GM23338 (cell line): ENCODE measurements at regions not wholly inside any gene's neighbourhood (a gene's known extent, or its start where the extent isn't known, plus 50 kb on each side); places are given as distances from the start of the nearest gene placed in this dataset.

ENCODE experiments used
- ATAC-seq: fragments of 200-7000 bp; cut with Tn5 transposase; 3 replicates; pipeline ENCODE4 v1.9.1; 2020
- DNase-seq: peaks from one replicate; pipeline ENCODE4 v3.0.0-alpha.2; 2015; ENCODE audit warnings: low spot score
- H2AFZ ChIP-seq: fragments of 200-600 bp; sonication (generic); 2 replicates; pipeline ENCODE4 v1.8.0; 2016; ENCODE audit warnings: antibody characterized with exemption, mild to moderate bottlenecking, moderate library complexity
- H3F3A ChIP-seq: fragments of 200-600 bp; sonication (generic); replicated peaks from 2 replicates; pipeline ENCODE4 v1.8.0; 2017; ENCODE audit warnings: antibody characterized with exemption, mixed run types, low read depth
- H3K27ac ChIP-seq: fragments of 200-600 bp; sonication (generic); 2 replicates; pipeline ENCODE4 v1.6.1; 2016; ENCODE audit warnings: low read depth
- H3K27me3 ChIP-seq: fragments of 200-600 bp; sonication (generic); 2 replicates; pipeline ENCODE4 v1.8.0; 2016; ENCODE audit warnings: mild to moderate bottlenecking, mixed run types, moderate library complexity; ENCODE audit not compliant: insufficient read depth
- H3K36me3 ChIP-seq: fragments of 200-600 bp; sonication (generic); 2 replicates; pipeline ENCODE4 v1.8.0; 2016; ENCODE audit warnings: mild to moderate bottlenecking; ENCODE audit not compliant: insufficient read depth
- H3K4me1 ChIP-seq: fragments of 200-600 bp; sonication (generic); 2 replicates; pipeline ENCODE4 v1.8.0; 2016; ENCODE audit warnings: mild to moderate bottlenecking, moderate library complexity; ENCODE audit not compliant: insufficient read depth
- H3K4me2 ChIP-seq: fragments of 200-600 bp; sonication (generic); 2 replicates; pipeline ENCODE4 v1.7.1; 2017; ENCODE audit warnings: mixed run types
- H3K4me3 ChIP-seq: fragments of 200-600 bp; sonication (generic); 2 replicates; pipeline ENCODE4 v1.6.1; 2016; ENCODE audit warnings: mixed run types
- H3K79me2 ChIP-seq: fragments of 200-600 bp; sonication (generic); replicated peaks from 2 replicates; pipeline ENCODE4 v1.8.0; 2017; ENCODE audit warnings: mild to moderate bottlenecking; ENCODE audit not compliant: insufficient read depth
- H3K9me2 ChIP-seq: fragments of 200-600 bp; sonication (generic); 2 replicates; pipeline ENCODE4 v1.8.0; 2017; ENCODE audit not compliant: insufficient read depth
- H4K20me1 ChIP-seq: fragments of 200-600 bp; sonication (generic); replicated peaks from 2 replicates; pipeline ENCODE4 v1.8.0; 2017; ENCODE audit warnings: mild to moderate bottlenecking; ENCODE audit not compliant: insufficient read depth
- H3K27ac Mint-ChIP-seq: 2 replicates; pipeline ENCODE4 v1.8.0; 2020; ENCODE audit warnings: inconsistent platforms, mild to moderate bottlenecking, moderate library complexity, mixed read lengths
- H3K27me3 Mint-ChIP-seq: 3 replicates; pipeline ENCODE4 v1.8.0; 2022; ENCODE audit warnings: low read depth, mild to moderate bottlenecking, moderate library complexity, mixed read lengths, inconsistent platforms; ENCODE audit not compliant: insufficient read depth, poor library complexity
- H3K36me3 Mint-ChIP-seq: 3 replicates; pipeline ENCODE4 v1.8.0; 2021; ENCODE audit warnings: low read depth, mild to moderate bottlenecking, inconsistent platforms, moderate library complexity, mixed read lengths
- H3K4me1 Mint-ChIP-seq: 3 replicates; pipeline ENCODE4 v1.8.0; 2020; ENCODE audit warnings: mild to moderate bottlenecking, inconsistent platforms, mixed read lengths
- H3K4me3 Mint-ChIP-seq: 3 replicates; pipeline ENCODE4 v1.8.0; 2021; ENCODE audit warnings: moderate library complexity, mild to moderate bottlenecking, inconsistent platforms, mixed read lengths
- H3K9me3 Mint-ChIP-seq: 3 replicates; pipeline ENCODE4 v1.8.0; 2020; ENCODE audit warnings: moderate library complexity, mild to moderate bottlenecking, inconsistent platforms, mixed read lengths
- CREB1 ChIP-seq: fragments of 250-450 bp; sonication (Bioruptor Pico); IDR thresholded peaks from 2 replicates; pipeline ENCODE4 v1.5.0; 2020; ENCODE audit warnings: low read depth, mild to moderate bottlenecking, moderate library complexity
- CTCF ChIP-seq, 2 experiments: fragments of 200-600 bp in 1 of 2; sonication (generic) in 1 of 2; conservative IDR thresholded peaks; 2 replicates each; pipeline versions ENCODE4 v1.5.1 to v1.6.1; 2016 to 2017; ENCODE audit warnings: antibody characterized with exemption in 2 of 2, low read depth in 2 of 2, mild to moderate bottlenecking in 2 of 2, moderate library complexity in 1 of 2
- ETS1 ChIP-seq: IDR thresholded peaks from 2 replicates; pipeline ENCODE4 v1.6.1; 2016; ENCODE audit warnings: antibody characterized with exemption
- EZH2 ChIP-seq: fragments of 200-600 bp; sonication (generic); IDR thresholded peaks from one replicate; pipeline ENCODE4 v1.8.0; 2017; ENCODE audit warnings: antibody characterized with exemption, mild to moderate bottlenecking, low read depth; ENCODE audit not compliant: unreplicated experiment
- EZH2phosphoT487 ChIP-seq: fragments of 200-600 bp; sonication (generic); IDR thresholded peaks from one replicate; pipeline ENCODE4 v1.8.1; 2018; ENCODE audit warnings: antibody characterized with exemption; ENCODE audit not compliant: unreplicated experiment
- JUNB ChIP-seq: IDR thresholded peaks from one replicate; pipeline ENCODE4 v1.6.1; 2016; ENCODE audit warnings: antibody characterized with exemption; ENCODE audit not compliant: unreplicated experiment
- NANOG ChIP-seq: IDR thresholded peaks from 2 replicates; pipeline ENCODE4 v1.6.1; 2016; ENCODE audit warnings: antibody characterized with exemption, borderline replicate concordance
- POLR2AphosphoS5 ChIP-seq: IDR thresholded peaks from 2 replicates; pipeline ENCODE4 v1.6.1; 2016; ENCODE audit warnings: antibody characterized with exemption, low read depth
- REST ChIP-seq: IDR thresholded peaks from one replicate; pipeline ENCODE4 v1.6.1; 2018; ENCODE audit warnings: antibody characterized with exemption; ENCODE audit not compliant: unreplicated experiment
- STAT1 ChIP-seq: IDR thresholded peaks from one replicate; pipeline ENCODE4 v1.6.1; 2016; ENCODE audit warnings: antibody characterized with exemption; ENCODE audit not compliant: unreplicated experiment
- ZNF114 ChIP-seq: fragments of 250-450 bp; sonication (Bioruptor Pico); IDR thresholded peaks from 2 replicates; pipeline ENCODE4 v1.5.0; 2020; ENCODE audit warnings: mild to moderate bottlenecking, moderate library complexity
- ZNF331 ChIP-seq: fragments of 250-450 bp; sonication (Bioruptor Pico); IDR thresholded peaks from 2 replicates; pipeline ENCODE4 v1.5.0; 2020; ENCODE audit warnings: low read depth, mild to moderate bottlenecking, moderate library complexity
- ZNF462 ChIP-seq: fragments of 250-450 bp; sonication (Bioruptor Pico); IDR thresholded peaks from 2 replicates; pipeline ENCODE4 v1.5.0; 2020; ENCODE audit warnings: mild to moderate bottlenecking, moderate library complexity

- H3K4me2 ChIP-seq: no peak overlapping the region
- no peak for ATAC-seq
- 0 out of 2 replicates have a peak, but pooled peaks cover 4% of the 10 kb centered on the region for H3K9me2 ChIP-seq
- Mint-ChIP-seq H3K27me3 (peaks cover 8% of the 10 kb centered on the region), H3K4me3 (no peak overlapping the region), H3K9me3 (no peaks in the 10 kb centered on the region; the same call in 1 of the 3 replicates), H3K27ac (no peak overlapping the region), H3K4me1 (peaks cover 21% of the 10 kb centered on the region), H3K36me3 (no peaks in the 10 kb centered on the region)
- TF ChIP-seq ZNF114 (CRISPR knock-in tag) (no peak), ZNF462 (no peak), ETS1 (no peak), CTCF (conservative IDR thresholded peaks at IDR 0.05; ENCODE audit: low read depth in 2 of 2) (no peak), JUNB (no peak), EZH2 (no peak), ZNF331 (CRISPR knock-in tag) (no peak), STAT1 (no peak), REST (no peak), EZH2phosphoT487 (no peak), POLR2AphosphoS5 (no peak), CREB1 (CRISPR knock-in tag) (no peak), NANOG (no peak)
- H3K27me3 ChIP-seq: no peaks in the 10 kb centered on the region
- peaks cover 17% of the 10 kb centered on the region for H3K4me1 ChIP-seq
- H3K36me3 ChIP-seq: no peaks in the 10 kb centered on the region
- H3F3A ChIP-seq: no peaks in the 10 kb centered on the region
- H3K79me2 ChIP-seq: no peaks in the 10 kb centered on the region
- H3K27ac ChIP-seq: no peak overlapping the region
- H2AFZ ChIP-seq: no peak overlapping the region
- no peak overlapping the region for H3K4me3 ChIP-seq
- H4K20me1 ChIP-seq: no peaks in the 10 kb centered on the region
- DNase-seq: no peak
Observed at GRCh38 chr16:51035711-51036110, 115.4 kb downstream of the SALL1 start.
